HCT116 (cell line): ENCODE measurements at regions not wholly inside any gene's neighbourhood (a gene's known extent, or its start where the extent isn't known, plus 50 kb on each side); places are given as distances from the start of the nearest gene placed in this dataset.

Experiments
- ATAC-seq: fragments of 200-7000 bp; cut with Tn5 transposase; 2 replicates; pipeline ENCODE4 v1.9.1; 2020; ENCODE audit warnings: mild to moderate bottlenecking, moderate library complexity
- BruUV-seq: library from RNA; stranded (reverse); fragments of 400-500 nt; replicated peaks from 2 replicates; lab custom pipeline; 2021; lab: Mats Ljungman, UMichigan
- CTCF ChIA-PET: fragments of 300-600 bp; sonication (Branson Sonifier 250); formaldehyde crosslinking; loops from one replicate; lab custom pipeline; 2021; ENCODE audit warnings: antibody characterized with exemption; lab: Charles Lee
- POLR2A ChIA-PET: fragments of 300-600, 350-600 bp; sonication (Branson Sonifier 250); formaldehyde crosslinking; loops from one replicate; lab custom pipeline; 2021; ENCODE audit warnings: antibody characterized with exemption; lab: Charles Lee
- RAD21 ChIA-PET, 2 experiments: fragments of 300-600 bp; sonication (Branson Sonifier 250); formaldehyde crosslinking; loops; one replicate each; lab custom pipeline; 2023; ENCODE audit warnings: low total read pairs in 2 of 2; ENCODE audit not compliant: uncharacterized antibody in 2 of 2, unreplicated experiment in 2 of 2, low non-redundant PET in 1 of 2; lab: Charles Lee
- DNase-seq: peaks from one replicate; pipeline ENCODE4 v3.0.0-alpha.2; 2010; ENCODE audit warnings: low read depth, low spot score
- H2AFZ ChIP-seq: fragments of 200-600 bp; shearing (Covaris generic), sonication (generic); 2 replicates; pipeline ENCODE4 v1.6.1; 2017; ENCODE audit warnings: low read depth, mixed run types, mixed read lengths, antibody characterized with exemption, low read length; ENCODE audit not compliant: poor library complexity, severe bottlenecking
- H3K27ac ChIP-seq: 2 replicates; pipeline ENCODE4 v1.5.1; 2012; ENCODE audit warnings: low read depth, low read length
- H3K27me3 ChIP-seq: fragments of 200-600 bp; sonication (generic); 2 replicates; pipeline ENCODE4 v1.6.1; 2016; ENCODE audit warnings: mixed run types, low read length, mixed read lengths; ENCODE audit not compliant: insufficient read depth
- H3K36me3 ChIP-seq, 2 experiments: fragments of 200-500 bp in 1 of 2; fragments of 200-600 bp in 1 of 2; sonication (Bioruptor generic) in 1 of 2; sonication (generic) in 1 of 2; 2 replicates each; pipeline versions ENCODE4 v1.5.1 to v1.6.1; 2014 to 2016; ENCODE audit warnings: low read length in 2 of 2, inconsistent platforms in 1 of 2, mixed read lengths in 1 of 2, mixed run types in 1 of 2; ENCODE audit not compliant: insufficient read depth in 2 of 2, control insufficient read depth in 1 of 2
- H3K4me1 ChIP-seq, 2 experiments: fragments of 200-600 bp in 1 of 2; sonication (generic) in 1 of 2; 2 replicates each; pipeline versions ENCODE4 v1.5.1 to v1.6.1; 2012 to 2017; ENCODE audit warnings: low read length in 2 of 2, inconsistent platforms in 1 of 2, mild to moderate bottlenecking in 1 of 2, mixed read lengths in 1 of 2, mixed run types in 1 of 2, moderate library complexity in 1 of 2; ENCODE audit not compliant: insufficient read depth in 2 of 2, control insufficient read depth in 1 of 2
- H3K4me2 ChIP-seq: fragments of 200-600 bp; sonication (generic); 2 replicates; pipeline ENCODE4 v1.6.1; 2017; ENCODE audit warnings: mixed run types, low read length, mixed read lengths
- H3K4me3 ChIP-seq, 2 experiments: fragments of 200-600 bp in 1 of 2; sonication (generic) in 1 of 2; replicated peaks in 1 of 2; 2 replicates each; pipeline ENCODE4 v1.5.1; 2011 to 2016; ENCODE audit warnings: low read length in 2 of 2, control low read depth in 1 of 2, low read depth in 1 of 2, mild to moderate bottlenecking in 1 of 2, mixed read lengths in 1 of 2, mixed run types in 1 of 2
- H3K79me2 ChIP-seq: fragments of 200-600 bp; sonication (generic); 2 replicates; pipeline ENCODE4 v1.6.1; 2017; ENCODE audit warnings: mild to moderate bottlenecking, mixed run types, low read length, moderate library complexity, mixed read lengths; ENCODE audit not compliant: insufficient read depth
- H3K9ac ChIP-seq: fragments of 200-600 bp; sonication (generic); 2 replicates; pipeline ENCODE4 v1.6.1; 2016; ENCODE audit warnings: low read length, mixed read lengths
- H3K9me2 ChIP-seq: fragments of 200-600 bp; sonication (generic), shearing (Covaris generic); 2 replicates; pipeline ENCODE4 v1.6.1; 2017; ENCODE audit warnings: mixed run types, mild to moderate bottlenecking, moderate library complexity; ENCODE audit not compliant: insufficient read depth
- H3K9me3 ChIP-seq, 2 experiments: fragments of 200-500 bp in 1 of 2; fragments of 200-600 bp in 1 of 2; sonication (Bioruptor generic) in 1 of 2; sonication (generic) in 1 of 2; 2 replicates each; pipeline ENCODE4 v1.6.1; 2014 to 2017; ENCODE audit warnings: low read length in 2 of 2, mixed read lengths in 2 of 2, inconsistent platforms in 1 of 2, low read depth in 1 of 2, mild to moderate bottlenecking in 1 of 2, mixed run types in 1 of 2, moderate library complexity in 1 of 2; ENCODE audit not compliant: control insufficient read depth in 1 of 2, insufficient read depth in 1 of 2
- H4K20me1 ChIP-seq: fragments of 200-600 bp; sonication (generic), shearing (Covaris generic); 2 replicates; pipeline ENCODE4 v1.6.1; 2017; ENCODE audit warnings: mixed run types, mild to moderate bottlenecking, moderate library complexity; ENCODE audit not compliant: insufficient read depth
- CEBPB ChIP-seq: IDR thresholded peaks from 2 replicates; pipeline ENCODE4 v1.6.1; 2012; ENCODE audit warnings: low read depth
- EGR1 ChIP-seq: IDR thresholded peaks from 2 replicates; pipeline ENCODE4 v1.6.1; 2012; ENCODE audit warnings: low read depth
- ELF1 ChIP-seq: IDR thresholded peaks from 2 replicates; pipeline ENCODE4 v1.6.1; 2012; ENCODE audit warnings: low read depth, borderline replicate concordance
- EZH2 ChIP-seq: fragments of 200-600 bp; sonication (generic); IDR thresholded peaks from 2 replicates; pipeline ENCODE4 v1.6.1; 2017; ENCODE audit warnings: antibody characterized with exemption, mixed run types
- EZH2phosphoT487 ChIP-seq: fragments of 200-600 bp; IDR thresholded peaks from 2 replicates; pipeline ENCODE4 v1.6.1; 2018; ENCODE audit warnings: antibody characterized with exemption, borderline replicate concordance
- JUND ChIP-seq: IDR thresholded peaks from 2 replicates; pipeline ENCODE4 v1.6.1; 2012
- POLR2A ChIP-seq: IDR thresholded peaks from 2 replicates; pipeline ENCODE4 v1.7.0; 2011; ENCODE audit warnings: borderline replicate concordance; ENCODE audit not compliant: insufficient read depth, insufficient read length; ENCODE audit errors: extremely low read depth
- POLR2AphosphoS5 ChIP-seq: IDR thresholded peaks from 2 replicates; pipeline ENCODE4 v1.6.1; 2011; ENCODE audit warnings: mild to moderate bottlenecking, low read depth, low read length, moderate library complexity
- RAD21 ChIP-seq: IDR thresholded peaks from 2 replicates; pipeline ENCODE4 v1.6.1; 2012; ENCODE audit warnings: low read depth, mild to moderate bottlenecking
- SIN3A ChIP-seq: IDR thresholded peaks from 2 replicates; pipeline ENCODE4 v1.6.1; 2012; ENCODE audit warnings: low read depth
- SP1 ChIP-seq: IDR thresholded peaks from 2 replicates; pipeline ENCODE4 v1.6.1; 2012; ENCODE audit warnings: low read depth
- SRF ChIP-seq: IDR thresholded peaks from 2 replicates; pipeline ENCODE4 v1.6.1; 2012; ENCODE audit warnings: low read depth
- TCF7L2 ChIP-seq: IDR thresholded peaks from 2 replicates; pipeline ENCODE4 v1.7.0; 2011; ENCODE audit warnings: borderline replicate concordance, inconsistent platforms; ENCODE audit not compliant: insufficient read depth, insufficient read length; ENCODE audit errors: extremely low read depth
- YY1 ChIP-seq: IDR thresholded peaks from 2 replicates; pipeline ENCODE4 v1.6.1; 2011; ENCODE audit warnings: low read length, low read depth, moderate library complexity, mild to moderate bottlenecking; ENCODE audit not compliant: insufficient replicate concordance; ENCODE audit errors: extremely low read depth
- ZNF274 ChIP-seq: fragments of 200-500 bp; sonication (Bioruptor generic); IDR thresholded peaks from 2 replicates; pipeline ENCODE4 v1.6.1; 2014; ENCODE audit warnings: mild to moderate bottlenecking, low read depth, low read length, inconsistent platforms
- intact Hi-C: fragments of 100-400 bp; cut with micrococcal nuclease; formaldehyde crosslinking; loops from 2 replicates; pipeline ENCODE4 v1.10.0; 2022
- TF ChIP-seq, protein P1 (sequence below): IDR thresholded peaks from 2 replicates; pipeline ENCODE4 v1.6.1; 2012; ENCODE audit warnings: low read depth
- TF ChIP-seq, protein P2 (sequence below), 3 experiments: fragments of 200-600 bp in 1 of 3; sonication (generic) in 1 of 3; IDR thresholded peaks in 2 of 3; conservative IDR thresholded peaks in 1 of 3; 2 replicates each; pipeline ENCODE4 v1.5.1; 2012 to 2017; ENCODE audit warnings: low read depth in 2 of 3, low read length in 2 of 3, antibody characterized with exemption in 1 of 3, borderline replicate concordance in 1 of 3, control low read depth in 1 of 3, mild to moderate bottlenecking in 1 of 3, mixed read lengths in 1 of 3, mixed run types in 1 of 3, moderate library complexity in 1 of 3; ENCODE audit not compliant: insufficient read depth in 1 of 3
- TF ChIP-seq, protein P3 (sequence below): IDR thresholded peaks from 2 replicates; pipeline ENCODE4 v1.6.1; 2011; ENCODE audit warnings: mild to moderate bottlenecking, low read length, moderate library complexity; ENCODE audit not compliant: insufficient replicate concordance; ENCODE audit errors: extremely low read depth
- TF ChIP-seq, protein P4 (sequence below): IDR thresholded peaks from 2 replicates; pipeline ENCODE4 v1.6.1; 2012
- TF ChIP-seq, protein P5 (sequence below): IDR thresholded peaks from 2 replicates; pipeline ENCODE4 v1.6.1; 2012

DNA sequence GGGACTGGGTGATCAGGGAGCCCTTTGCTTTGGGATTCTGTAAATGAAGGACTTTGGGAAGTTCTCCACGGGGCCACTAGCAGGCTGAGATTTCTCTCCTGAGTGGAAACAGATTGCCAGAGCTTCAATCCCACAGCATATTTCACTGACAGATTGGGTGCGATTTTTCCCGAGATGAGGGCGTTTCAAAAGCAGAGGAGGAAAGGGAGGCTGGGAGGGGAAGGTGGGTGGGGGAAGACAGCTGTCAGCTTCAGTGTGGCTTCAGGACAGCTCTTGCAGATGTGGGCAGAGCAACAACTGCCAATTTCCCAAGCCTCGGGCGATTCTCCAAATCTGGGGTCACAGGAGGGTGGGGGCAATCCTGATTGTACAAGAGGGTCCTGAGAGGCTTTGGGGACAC is 258.5 kb upstream of the ADRA1B start:
- H3K4me3 ChIP-seq, result no peak overlapping the region
- H3K4me2 ChIP-seq, result no peak overlapping the region
- H3K27ac ChIP-seq, result no peak overlapping the region
- BruUV-seq, result no TSS peak
- DNase-seq, result no peak
- no peaks in the 10 kb centered on the region for H3K9me2 ChIP-seq
- ATAC-seq, result no peak
- RAD21 ChIA-PET, result no interaction called here
- no peaks in the 10 kb centered on the region for H3K36me3 ChIP-seq
- H3K27me3 ChIP-seq, result no peaks in the 10 kb centered on the region
- H2AFZ ChIP-seq, result no peak overlapping the region
- H4K20me1 ChIP-seq, result no peaks in the 10 kb centered on the region
- no peak overlapping the region for H3K9ac ChIP-seq
- intact Hi-C loops, result no loop called here
- no peaks in the 10 kb centered on the region for H3K79me2 ChIP-seq
- no peaks in the 10 kb centered on the region for H3K9me3 ChIP-seq
- H3K4me1 ChIP-seq, result peaks cover 5 to 11% of the 10 kb centered on the region in 2 experiments; a peak in 3 of 4 replicates
- POLR2A ChIA-PET, result no interaction called here
- TF ChIP-seq, protein P1, sequence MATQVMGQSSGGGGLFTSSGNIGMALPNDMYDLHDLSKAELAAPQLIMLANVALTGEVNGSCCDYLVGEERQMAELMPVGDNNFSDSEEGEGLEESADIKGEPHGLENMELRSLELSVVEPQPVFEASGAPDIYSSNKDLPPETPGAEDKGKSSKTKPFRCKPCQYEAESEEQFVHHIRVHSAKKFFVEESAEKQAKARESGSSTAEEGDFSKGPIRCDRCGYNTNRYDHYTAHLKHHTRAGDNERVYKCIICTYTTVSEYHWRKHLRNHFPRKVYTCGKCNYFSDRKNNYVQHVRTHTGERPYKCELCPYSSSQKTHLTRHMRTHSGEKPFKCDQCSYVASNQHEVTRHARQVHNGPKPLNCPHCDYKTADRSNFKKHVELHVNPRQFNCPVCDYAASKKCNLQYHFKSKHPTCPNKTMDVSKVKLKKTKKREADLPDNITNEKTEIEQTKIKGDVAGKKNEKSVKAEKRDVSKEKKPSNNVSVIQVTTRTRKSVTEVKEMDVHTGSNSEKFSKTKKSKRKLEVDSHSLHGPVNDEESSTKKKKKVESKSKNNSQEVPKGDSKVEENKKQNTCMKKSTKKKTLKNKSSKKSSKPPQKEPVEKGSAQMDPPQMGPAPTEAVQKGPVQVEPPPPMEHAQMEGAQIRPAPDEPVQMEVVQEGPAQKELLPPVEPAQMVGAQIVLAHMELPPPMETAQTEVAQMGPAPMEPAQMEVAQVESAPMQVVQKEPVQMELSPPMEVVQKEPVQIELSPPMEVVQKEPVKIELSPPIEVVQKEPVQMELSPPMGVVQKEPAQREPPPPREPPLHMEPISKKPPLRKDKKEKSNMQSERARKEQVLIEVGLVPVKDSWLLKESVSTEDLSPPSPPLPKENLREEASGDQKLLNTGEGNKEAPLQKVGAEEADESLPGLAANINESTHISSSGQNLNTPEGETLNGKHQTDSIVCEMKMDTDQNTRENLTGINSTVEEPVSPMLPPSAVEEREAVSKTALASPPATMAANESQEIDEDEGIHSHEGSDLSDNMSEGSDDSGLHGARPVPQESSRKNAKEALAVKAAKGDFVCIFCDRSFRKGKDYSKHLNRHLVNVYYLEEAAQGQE, result no peak
- TF ChIP-seq ELF1 (no peak), SP1 (no peak), RAD21 (no peak), SRF (no peak), POLR2AphosphoS5 (no peak), TCF7L2 (no peak), EGR1 (no peak), JUND (no peak), YY1 (no peak), SIN3A (no peak), EZH2phosphoT487 (no peak), ZNF274 (no peak), CEBPB (no peak), EZH2 (no peak), POLR2A (no peak)
- TF ChIP-seq, protein P2, sequence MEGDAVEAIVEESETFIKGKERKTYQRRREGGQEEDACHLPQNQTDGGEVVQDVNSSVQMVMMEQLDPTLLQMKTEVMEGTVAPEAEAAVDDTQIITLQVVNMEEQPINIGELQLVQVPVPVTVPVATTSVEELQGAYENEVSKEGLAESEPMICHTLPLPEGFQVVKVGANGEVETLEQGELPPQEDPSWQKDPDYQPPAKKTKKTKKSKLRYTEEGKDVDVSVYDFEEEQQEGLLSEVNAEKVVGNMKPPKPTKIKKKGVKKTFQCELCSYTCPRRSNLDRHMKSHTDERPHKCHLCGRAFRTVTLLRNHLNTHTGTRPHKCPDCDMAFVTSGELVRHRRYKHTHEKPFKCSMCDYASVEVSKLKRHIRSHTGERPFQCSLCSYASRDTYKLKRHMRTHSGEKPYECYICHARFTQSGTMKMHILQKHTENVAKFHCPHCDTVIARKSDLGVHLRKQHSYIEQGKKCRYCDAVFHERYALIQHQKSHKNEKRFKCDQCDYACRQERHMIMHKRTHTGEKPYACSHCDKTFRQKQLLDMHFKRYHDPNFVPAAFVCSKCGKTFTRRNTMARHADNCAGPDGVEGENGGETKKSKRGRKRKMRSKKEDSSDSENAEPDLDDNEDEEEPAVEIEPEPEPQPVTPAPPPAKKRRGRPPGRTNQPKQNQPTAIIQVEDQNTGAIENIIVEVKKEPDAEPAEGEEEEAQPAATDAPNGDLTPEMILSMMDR (IDR thresholded peaks at IDR 0.05 in 2 of 3, conservative IDR thresholded peaks at IDR 0.05 in 1 of 3; ENCODE audit: borderline replicate concordance in 1 of 3, insufficient read depth in 1 of 3, low read depth in 2 of 3, low read length in 2 of 3), result no peak
- TF ChIP-seq, protein P3, sequence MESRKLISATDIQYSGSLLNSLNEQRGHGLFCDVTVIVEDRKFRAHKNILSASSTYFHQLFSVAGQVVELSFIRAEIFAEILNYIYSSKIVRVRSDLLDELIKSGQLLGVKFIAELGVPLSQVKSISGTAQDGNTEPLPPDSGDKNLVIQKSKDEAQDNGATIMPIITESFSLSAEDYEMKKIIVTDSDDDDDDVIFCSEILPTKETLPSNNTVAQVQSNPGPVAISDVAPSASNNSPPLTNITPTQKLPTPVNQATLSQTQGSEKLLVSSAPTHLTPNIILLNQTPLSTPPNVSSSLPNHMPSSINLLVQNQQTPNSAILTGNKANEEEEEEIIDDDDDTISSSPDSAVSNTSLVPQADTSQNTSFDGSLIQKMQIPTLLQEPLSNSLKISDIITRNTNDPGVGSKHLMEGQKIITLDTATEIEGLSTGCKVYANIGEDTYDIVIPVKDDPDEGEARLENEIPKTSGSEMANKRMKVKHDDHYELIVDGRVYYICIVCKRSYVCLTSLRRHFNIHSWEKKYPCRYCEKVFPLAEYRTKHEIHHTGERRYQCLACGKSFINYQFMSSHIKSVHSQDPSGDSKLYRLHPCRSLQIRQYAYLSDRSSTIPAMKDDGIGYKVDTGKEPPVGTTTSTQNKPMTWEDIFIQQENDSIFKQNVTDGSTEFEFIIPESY, result no peak
- TF ChIP-seq, protein P4, sequence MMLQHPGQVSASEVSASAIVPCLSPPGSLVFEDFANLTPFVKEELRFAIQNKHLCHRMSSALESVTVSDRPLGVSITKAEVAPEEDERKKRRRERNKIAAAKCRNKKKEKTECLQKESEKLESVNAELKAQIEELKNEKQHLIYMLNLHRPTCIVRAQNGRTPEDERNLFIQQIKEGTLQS, result no peak
- TF ChIP-seq, protein P5, sequence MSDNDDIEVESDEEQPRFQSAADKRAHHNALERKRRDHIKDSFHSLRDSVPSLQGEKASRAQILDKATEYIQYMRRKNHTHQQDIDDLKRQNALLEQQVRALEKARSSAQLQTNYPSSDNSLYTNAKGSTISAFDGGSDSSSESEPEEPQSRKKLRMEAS, result no peak
- CTCF ChIA-PET, result no interaction called here
